Gastroesophageal sphincter (tissue), 4 donors: ENCODE measurements at regions not wholly inside any gene's neighbourhood (a gene's known extent, or its start where the extent isn't known, plus 50 kb on each side); places are given as distances from the start of the nearest gene placed in this dataset.

ENCODE experiments used
- ATAC-seq: fragments of 150-250 bp; one replicate; pipeline ENCODE4 v1.9.1; 2016; ENCODE audit warnings: mild to moderate bottlenecking, moderate library complexity
- H3K27ac ChIP-seq, 4 donors: fragments of 200-600 bp; sonication (generic) in 3 of 4; 1 replicate in 3 of 4; 2 replicates in 1 of 4; pipeline ENCODE4 v1.5.1; 2016 to 2019
- H3K27me3 ChIP-seq: fragments of 200-600 bp; sonication (generic); one replicate; pipeline ENCODE4 v1.5.1; 2019
- H3K36me3 ChIP-seq, 2 donors: fragments of 200-600 bp; sonication (generic); one replicate each; pipeline ENCODE4 v1.5.1; 2019; ENCODE audit warnings: control low read depth in 1 of 2
- H3K4me1 ChIP-seq, 3 donors: fragments of 200-600 bp; sonication (generic); 1 replicate in 2 of 3; 2 replicates in 1 of 3; pipeline ENCODE4 v1.5.1; 2016 to 2019; ENCODE audit warnings: control low read depth in 2 of 3
- H3K4me3 ChIP-seq, 2 donors: fragments of 200-600 bp; sonication (generic); one replicate each; pipeline ENCODE4 v1.5.1; 2019; ENCODE audit warnings: mild to moderate bottlenecking in 1 of 2, moderate library complexity in 1 of 2
- H3K9me3 ChIP-seq, 3 donors: fragments of 200-600 bp; sonication (generic); one replicate each; pipeline ENCODE4 v1.5.1; 2017 to 2019; ENCODE audit warnings: control low read depth in 2 of 3
- EP300 ChIP-seq: sonication (generic); formaldehyde crosslinking; IDR thresholded peaks from one replicate; pipeline ENCODE4 v1.6.1; 2017; ENCODE audit warnings: antibody characterized with exemption, mild to moderate bottlenecking
- POLR2A ChIP-seq, 2 donors: fragments of 450-650 bp; IDR thresholded peaks; one replicate each; pipeline ENCODE4 v1.6.1; 2017; ENCODE audit warnings: antibody characterized with exemption in 2 of 2, mild to moderate bottlenecking in 2 of 2, moderate library complexity in 1 of 2
- POLR2AphosphoS5 ChIP-seq: sonication (generic); formaldehyde crosslinking; IDR thresholded peaks from one replicate; pipeline ENCODE4 v1.6.1; 2017; ENCODE audit warnings: antibody characterized with exemption
- WGBS, 2 donors: methylation state at CpG; one replicate each; pipeline ENCODE4 v1.1.5; 2018; ENCODE audit warnings: low coverage in 1 of 2; 5-methylcytosine and 5-hydroxymethylcytosine counted together
- TF ChIP-seq, protein P1 (sequence below), 4 experiments: fragments of 200-600 bp in 2 of 4; fragments of 450-650 bp in 2 of 4; sonication (generic) in 1 of 4; IDR thresholded peaks; one replicate each; pipeline ENCODE4 v1.5.1; 2017 to 2019; ENCODE audit warnings: antibody characterized with exemption in 4 of 4, mild to moderate bottlenecking in 2 of 4, moderate library complexity in 2 of 4

DNA sequence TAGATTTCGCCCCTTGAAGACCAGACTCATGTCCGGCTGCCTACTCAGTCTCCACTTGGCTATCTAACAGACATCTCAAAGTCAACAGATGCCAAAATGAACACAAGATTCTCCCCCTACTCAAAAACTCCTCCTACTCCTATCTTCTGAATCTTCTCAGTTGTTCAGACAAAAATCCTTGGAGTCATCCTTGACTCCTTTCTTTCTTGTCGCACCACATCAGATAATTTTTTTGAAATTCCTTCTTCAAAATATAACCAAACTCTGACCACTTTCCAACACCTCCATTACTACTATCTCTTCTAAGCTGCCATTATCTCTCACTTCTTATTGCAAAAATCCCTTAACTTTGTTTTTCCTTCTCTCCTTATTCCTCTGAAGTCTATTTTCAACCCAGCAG, 141.9 kb upstream of the SLC7A14 start:
- TF ChIP-seq POLR2A (IDR thresholded peaks at IDR 0.05) (no peak), POLR2AphosphoS5 (no peak), EP300 (no peak)
- TF ChIP-seq, protein P1, sequence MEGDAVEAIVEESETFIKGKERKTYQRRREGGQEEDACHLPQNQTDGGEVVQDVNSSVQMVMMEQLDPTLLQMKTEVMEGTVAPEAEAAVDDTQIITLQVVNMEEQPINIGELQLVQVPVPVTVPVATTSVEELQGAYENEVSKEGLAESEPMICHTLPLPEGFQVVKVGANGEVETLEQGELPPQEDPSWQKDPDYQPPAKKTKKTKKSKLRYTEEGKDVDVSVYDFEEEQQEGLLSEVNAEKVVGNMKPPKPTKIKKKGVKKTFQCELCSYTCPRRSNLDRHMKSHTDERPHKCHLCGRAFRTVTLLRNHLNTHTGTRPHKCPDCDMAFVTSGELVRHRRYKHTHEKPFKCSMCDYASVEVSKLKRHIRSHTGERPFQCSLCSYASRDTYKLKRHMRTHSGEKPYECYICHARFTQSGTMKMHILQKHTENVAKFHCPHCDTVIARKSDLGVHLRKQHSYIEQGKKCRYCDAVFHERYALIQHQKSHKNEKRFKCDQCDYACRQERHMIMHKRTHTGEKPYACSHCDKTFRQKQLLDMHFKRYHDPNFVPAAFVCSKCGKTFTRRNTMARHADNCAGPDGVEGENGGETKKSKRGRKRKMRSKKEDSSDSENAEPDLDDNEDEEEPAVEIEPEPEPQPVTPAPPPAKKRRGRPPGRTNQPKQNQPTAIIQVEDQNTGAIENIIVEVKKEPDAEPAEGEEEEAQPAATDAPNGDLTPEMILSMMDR (IDR thresholded peaks at IDR 0.05) = no peak
- H3K27me3 ChIP-seq = no peaks in the 10 kb centered on the region
- peak overlapping the region in 2 of 4 donors; percentile 32 to 48 for H3K27ac ChIP-seq
- H3K4me3 ChIP-seq = no peak overlapping the region
- WGBS, 2 donors = 89% methylated on average over 3 of the region's 3 CpGs
- no peaks in the 10 kb centered on the region for H3K36me3 ChIP-seq
- H3K9me3 ChIP-seq = no peaks in the 10 kb centered on the region
- no peaks in the 10 kb centered on the region for H3K4me1 ChIP-seq
- ATAC-seq = no peak

DNA sequence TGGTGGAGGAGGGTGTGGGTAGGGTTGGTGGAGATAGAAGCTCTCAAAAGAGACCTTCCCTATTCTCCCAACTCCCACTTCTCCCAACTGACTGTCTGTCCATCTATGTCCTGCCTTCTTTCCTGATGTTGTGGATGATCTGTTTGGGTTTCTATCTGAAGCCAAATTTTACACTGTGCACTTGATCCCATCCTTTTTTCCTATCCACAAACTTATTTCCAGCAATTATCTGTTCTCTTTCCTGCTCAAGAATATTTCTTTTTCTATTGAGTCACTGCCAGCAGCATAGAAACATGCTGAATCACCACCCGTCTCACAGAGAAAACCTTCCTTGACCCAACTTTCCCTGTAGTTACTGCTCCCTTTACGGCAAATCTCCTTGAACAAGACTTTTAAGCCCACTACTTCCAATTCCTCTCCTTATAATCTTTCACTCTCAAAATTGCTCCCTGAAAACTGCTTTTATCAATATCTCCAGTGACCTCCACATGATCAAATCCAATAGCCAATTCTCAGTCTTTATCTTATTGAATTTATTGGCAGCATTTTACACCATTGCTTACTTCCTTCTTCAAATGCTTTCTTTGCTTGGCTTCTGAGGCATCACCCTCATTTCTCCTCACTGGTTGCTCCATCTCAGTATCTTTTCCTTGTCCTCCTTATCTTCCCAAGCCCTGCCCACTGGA, 141.2 kb upstream of the SLC7A14 start:
- no peak overlapping the region for H3K4me3 ChIP-seq
- H3K36me3 ChIP-seq = no peaks in the 10 kb centered on the region
- peak; percentile 42 for ATAC-seq
- no peak for TF ChIP-seq POLR2AphosphoS5
- no peak for TF ChIP-seq EP300
- no peak for TF ChIP-seq POLR2A (IDR thresholded peaks at IDR 0.05)
- TF ChIP-seq, protein P1 (IDR thresholded peaks at IDR 0.05) = no peak
- H3K27ac ChIP-seq = peak overlapping the region in 3 of 4 donors; percentile 32 to 48 (median 46)
- H3K4me1 ChIP-seq = no peaks in the 10 kb centered on the region
- no peaks in the 10 kb centered on the region for H3K9me3 ChIP-seq
- H3K27me3 ChIP-seq = no peaks in the 10 kb centered on the region
- 36 to 39% methylated on average over 2 of the region's 2 CpGs for WGBS, 2 donors

- peak; percentile 57 for ATAC-seq
- WGBS, 2 donors = 21 to 26% methylated on average over 2 of the region's 2 CpGs
- peak overlapping the region in 3 of 4 donors; percentile 25 to 42 (median 25) for H3K27ac ChIP-seq
- H3K4me1 ChIP-seq = no peaks in the 10 kb centered on the region
- H3K36me3 ChIP-seq = no peaks in the 10 kb centered on the region
- H3K27me3 ChIP-seq = no peaks in the 10 kb centered on the region
- no peaks in the 10 kb centered on the region for H3K9me3 ChIP-seq
- no peak for TF ChIP-seq POLR2A (IDR thresholded peaks at IDR 0.05)
- no peak overlapping the region for H3K4me3 ChIP-seq
Measured at GRCh38 chr3:170725285-170725731, 139.4 kb upstream of the SLC7A14 start.

DNA sequence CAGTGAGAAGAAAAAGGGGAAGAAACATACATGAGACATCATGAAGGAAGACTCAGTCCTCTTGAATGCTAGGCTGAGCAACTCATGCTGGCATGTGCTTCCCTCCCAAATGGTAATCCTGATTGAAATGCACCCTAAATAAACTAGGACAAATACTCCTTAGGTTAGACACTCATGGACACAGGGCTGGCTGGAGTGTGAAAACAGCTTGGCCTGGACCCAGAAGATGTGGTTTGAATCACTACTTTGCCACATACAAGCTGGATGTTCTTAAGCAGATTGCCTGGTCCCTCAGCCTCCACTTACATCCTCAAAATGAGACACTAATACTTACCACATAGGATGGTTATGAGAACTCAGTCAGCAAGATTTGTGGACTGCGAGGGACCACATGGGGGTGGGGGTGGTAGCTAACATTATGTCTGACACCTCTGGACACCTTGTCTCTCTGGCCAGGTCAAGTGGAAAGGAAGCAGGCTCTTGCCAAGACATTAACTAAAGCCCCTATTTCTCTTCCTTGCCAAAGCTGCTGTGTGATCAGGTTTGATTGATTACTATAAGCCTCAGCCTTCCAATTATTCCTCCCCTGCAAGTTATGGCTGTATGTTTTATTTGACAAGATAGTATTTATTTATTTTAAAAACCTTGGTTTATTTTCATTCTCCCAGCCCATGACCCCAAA, 138.9 kb upstream of the SLC7A14 start:
- no peaks in the 10 kb centered on the region for H3K27me3 ChIP-seq
- WGBS, 2 donors = 60% methylated on average over 1 of the region's 1 CpG; no CpG with 5 or more reads in 1 of the 2 donors
- ATAC-seq = peak; percentile 63
- H3K9me3 ChIP-seq = no peaks in the 10 kb centered on the region
- no peak overlapping the region for H3K4me3 ChIP-seq
- H3K4me1 ChIP-seq = no peaks in the 10 kb centered on the region
- H3K36me3 ChIP-seq = no peaks in the 10 kb centered on the region
- H3K27ac ChIP-seq = peak overlapping the region in 3 of 4 donors; percentile 25 to 42 (median 25)
- no peak for TF ChIP-seq POLR2A (IDR thresholded peaks at IDR 0.05)
- no peak for TF ChIP-seq POLR2AphosphoS5
- TF ChIP-seq, protein P1 (IDR thresholded peaks at IDR 0.05) = no peak
- TF ChIP-seq EP300 = no peak

GRCh38 chr3:170723241-170723640, 137.4 kb upstream of the SLC7A14 start:
- Histone ChIP-seq H3K36me3 (no peaks in the 10 kb centered on the region), H3K9me3 (peaks cover 0 to 6% (median 0%) of the 10 kb centered on the region in 3 donors), H3K27ac (no peak overlapping the region), H3K4me3 (no peak overlapping the region), H3K27me3 (no peaks in the 10 kb centered on the region), H3K4me1 (no peaks in the 10 kb centered on the region)
- TF ChIP-seq EP300 = no peak
- TF ChIP-seq, protein P1 (IDR thresholded peaks at IDR 0.05) = no peak
- no peak for TF ChIP-seq POLR2AphosphoS5
- no peak for TF ChIP-seq POLR2A (IDR thresholded peaks at IDR 0.05)
- 37 to 67% methylated on average over 1 of the region's 1 CpG for whole genome bisulfite sequencing, 2 donors
- no peak for ATAC-seq
